Neural cell (in vitro differentiated cells): ENCODE measurements at regions not wholly inside any gene's neighbourhood (a gene's known extent, or its start where the extent isn't known, plus 50 kb on each side); places are given as distances from the start of the nearest gene placed in this dataset.

Source experiments
- CTCF ChIP-seq: fragments of 450-650 bp; IDR thresholded peaks from 2 replicates; pipeline ENCODE4 v1.5.1; 2014; ENCODE audit warnings: antibody characterized with exemption, mild to moderate bottlenecking, moderate library complexity; ENCODE audit not compliant: poor library complexity, severe bottlenecking
- EP300 ChIP-seq: fragments of 450-650 bp; conservative IDR thresholded peaks from 2 replicates; pipeline ENCODE4 v1.6.1; 2014; ENCODE audit warnings: antibody characterized with exemption, mild to moderate bottlenecking, moderate library complexity; ENCODE audit not compliant: poor library complexity, severe bottlenecking
- EZH2 ChIP-seq: fragments of 200-600, 300-800 bp; shearing (Covaris generic), sonication (generic); IDR thresholded peaks from 2 replicates; pipeline ENCODE4 v1.6.1; 2014; ENCODE audit warnings: antibody characterized with exemption, low read length, borderline replicate concordance, mild to moderate bottlenecking; ENCODE audit not compliant: insufficient read depth, poor library complexity, severe bottlenecking
- RAD21 ChIP-seq: fragments of 450-650 bp; conservative IDR thresholded peaks from 2 replicates; pipeline ENCODE4 v1.6.1; 2014; ENCODE audit warnings: antibody characterized with exemption, mild to moderate bottlenecking, moderate library complexity
- TAF1 ChIP-seq: IDR thresholded peaks from 2 replicates; pipeline ENCODE4 v1.6.1; 2012; ENCODE audit warnings: low read depth

DNA sequence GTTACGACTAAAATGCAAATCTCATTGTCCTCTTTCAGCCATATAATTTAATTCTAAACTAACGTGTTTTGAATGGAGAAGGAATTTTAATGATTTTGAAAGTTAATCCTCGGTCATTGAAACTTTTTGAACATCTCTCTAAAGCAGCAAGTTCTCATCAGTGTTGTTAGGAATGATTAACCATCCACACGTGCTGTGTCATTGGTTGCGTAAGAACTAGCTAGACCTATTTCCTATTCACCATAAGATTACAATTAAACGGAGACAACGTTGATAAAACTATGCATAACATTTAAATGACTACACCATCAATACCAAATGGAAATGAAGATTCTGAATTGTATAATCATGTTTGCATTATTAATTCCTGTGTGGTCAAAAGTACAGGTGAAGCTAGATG is 155.6 kb upstream of the IRS2 start:
- TF ChIP-seq CTCF (no peak), EP300 (no peak), TAF1 (no peak), RAD21 (no peak), EZH2 (no peak)
